HG03103 (cell line): ENCODE measurements at regions not wholly inside any gene's neighbourhood (a gene's known extent, or its start where the extent isn't known, plus 50 kb on each side); places are given as distances from the start of the nearest gene placed in this dataset.
"Not testable (repeated sequence)": the region's sequence is repeated elsewhere in the genome, so short reads cannot be mapped to it uniquely, and the experiment has no call there.

ENCODE experiments used
- ATAC-seq: cut with Tn5 transposase; IDR thresholded peaks from one replicate; pipeline ENCODE4 v1.9.1; 2021; ENCODE audit warnings: low read depth; ENCODE audit not compliant: unreplicated experiment

GRCh38 chr2:226306969-226307368 is 492.7 kb downstream of the IRS1 start:
- no peak for ATAC-seq

DNA sequence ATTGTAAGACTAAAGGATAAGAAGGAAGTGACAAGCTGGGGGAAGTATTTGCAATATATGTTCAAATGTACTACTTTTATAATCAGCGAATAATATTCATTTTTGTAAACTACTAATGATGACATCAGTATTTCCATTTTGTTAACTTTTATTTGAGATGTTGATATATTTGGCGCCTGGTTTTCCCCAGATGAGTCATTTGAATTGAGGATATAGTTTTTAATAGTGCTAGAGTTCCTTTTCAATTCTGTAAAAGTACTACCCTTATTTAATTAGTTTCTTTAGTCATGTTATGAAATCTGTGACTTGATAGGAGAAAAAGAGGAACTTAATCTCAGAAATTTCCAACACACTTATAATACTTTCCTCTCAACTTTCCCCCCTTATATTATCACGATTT is 495.3 kb downstream of the IRS1 start:
- no peak for ATAC-seq

DNA sequence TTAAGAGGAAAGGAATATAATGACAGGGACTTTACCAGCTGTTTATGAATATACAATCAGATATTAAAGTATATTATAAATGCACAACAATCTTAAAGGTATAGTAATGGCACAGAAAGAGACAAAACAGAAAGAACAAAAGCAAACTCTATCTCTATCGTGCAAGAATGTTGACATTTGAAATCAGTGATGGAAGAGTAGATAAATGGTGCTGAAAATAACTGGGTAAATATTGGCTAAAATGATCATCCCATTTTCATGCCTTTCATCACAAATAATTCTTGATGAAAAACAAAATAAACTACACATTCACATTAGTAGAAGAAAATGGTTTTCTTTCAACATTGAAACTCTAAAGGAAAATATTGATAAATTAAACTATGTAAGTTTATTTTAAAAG is 495.9 kb downstream of the IRS1 start:
- no peak for ATAC-seq

DNA sequence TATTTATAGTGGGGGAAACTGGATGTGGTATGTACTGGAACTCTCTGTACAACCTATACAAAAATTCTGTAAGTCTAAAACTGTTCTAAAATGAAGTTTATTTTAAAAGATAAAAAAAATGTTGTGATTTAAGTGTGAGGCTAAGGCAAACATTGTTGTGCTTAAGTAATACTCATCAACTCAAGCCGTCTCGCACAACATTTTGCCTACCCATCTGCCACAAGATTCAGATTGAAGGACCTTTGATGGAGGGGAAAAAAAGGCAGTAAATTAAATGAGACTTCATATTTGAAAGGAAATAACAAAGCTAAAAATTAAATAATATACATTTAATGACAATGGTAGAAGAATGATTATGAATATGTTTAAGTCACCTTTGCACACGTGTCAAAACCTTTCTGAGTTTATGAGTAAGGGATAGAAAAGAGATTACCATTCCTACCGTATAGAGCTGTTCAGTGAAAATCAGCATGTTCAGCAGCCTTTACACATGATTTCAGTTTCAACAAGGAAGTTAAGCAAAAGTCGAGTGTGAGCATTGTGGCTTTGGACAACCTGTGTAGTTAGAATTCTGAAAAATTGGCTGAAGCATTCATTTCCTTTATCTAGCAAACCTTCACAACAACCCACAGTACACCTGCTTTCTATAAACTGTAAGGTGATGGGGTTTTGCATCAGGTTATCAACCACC is 499.3 kb downstream of the IRS1 start:
- peak; percentile 70 for ATAC-seq

DNA sequence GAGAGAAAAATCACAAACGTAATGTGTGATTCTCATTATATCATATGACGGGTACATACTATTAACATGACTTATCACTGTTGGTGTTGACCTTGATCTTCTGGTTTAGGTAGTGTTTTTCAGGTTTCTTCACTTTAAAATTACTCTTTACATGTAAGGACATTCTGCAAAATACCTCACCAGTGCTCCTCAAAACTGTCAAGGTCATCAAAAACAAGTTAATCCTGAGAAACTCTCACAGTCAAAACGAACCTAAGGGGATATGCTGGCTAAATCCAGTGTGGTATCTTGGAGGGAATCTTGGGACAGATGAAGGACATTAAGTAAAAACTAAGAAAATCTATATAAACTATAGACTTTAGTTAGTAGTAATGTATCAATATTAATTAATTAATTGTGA is 499.8 kb downstream of the IRS1 start:
- ATAC-seq: no peak

GRCh38 chr2:226295681-226296080 is 503.9 kb downstream of the IRS1 start:
- no peak for ATAC-seq

DNA sequence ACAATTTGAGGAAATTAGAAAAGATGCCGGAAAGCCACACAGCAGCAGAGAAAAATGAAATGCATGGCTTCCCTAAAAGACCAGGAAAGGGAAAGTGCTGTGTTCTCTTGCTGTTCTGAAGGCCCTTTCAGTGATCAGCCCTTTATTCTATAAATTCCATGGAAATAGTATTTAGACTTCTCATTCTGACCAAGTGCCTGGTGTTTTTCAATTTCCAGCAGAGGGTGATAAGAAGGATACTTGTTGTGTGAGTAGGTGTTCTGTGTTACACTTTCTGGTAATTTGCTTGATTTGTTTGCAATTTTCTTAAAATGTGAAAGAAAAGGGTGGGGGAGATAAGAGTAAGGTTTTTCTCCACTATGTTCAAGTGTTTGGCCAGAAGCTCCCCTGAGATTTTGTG is 504.5 kb downstream of the IRS1 start:
- no peak for ATAC-seq

DNA sequence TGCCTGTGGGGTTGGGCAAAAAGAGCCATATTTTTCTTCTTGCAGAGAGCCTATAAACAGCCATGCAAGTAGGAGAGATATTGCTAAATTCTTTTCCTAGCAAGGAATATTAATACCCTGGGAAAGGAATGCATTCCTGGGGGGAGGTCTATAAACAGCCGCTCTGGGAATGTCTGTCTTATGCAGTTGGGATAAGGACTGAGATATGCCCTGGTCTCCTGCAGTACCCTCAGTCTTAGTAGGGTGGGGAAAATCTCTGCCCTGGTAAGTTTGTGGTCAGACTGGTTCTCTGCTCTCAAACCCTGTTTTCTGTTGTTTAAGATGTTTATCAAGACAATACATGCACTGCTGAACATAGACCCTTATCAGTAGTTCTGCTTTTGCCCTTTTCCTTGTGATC is 508.3 kb downstream of the IRS1 start:
- not testable (repeated sequence) for ATAC-seq

GRCh38 chr2:226286916-226287315 is 512.7 kb downstream of the IRS1 start:
- no peak for ATAC-seq

DNA sequence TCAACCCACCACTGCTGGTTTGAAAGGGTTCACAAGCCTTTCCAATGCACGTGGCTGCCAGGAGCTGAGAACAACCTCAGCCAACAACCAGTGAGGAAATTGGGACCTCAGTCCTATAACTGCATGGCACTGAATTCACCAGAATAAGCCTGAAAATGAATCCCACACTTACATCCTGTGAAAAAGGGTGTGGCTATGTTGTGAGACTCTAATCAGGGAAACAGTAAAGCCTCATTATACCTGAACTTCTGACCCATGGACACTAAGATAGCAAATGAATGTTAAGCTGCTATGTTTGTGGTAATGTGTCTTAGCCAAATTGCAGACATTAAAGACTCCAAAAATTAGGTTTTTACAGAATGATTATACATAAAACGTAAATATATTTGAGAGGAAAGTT is 515.8 kb downstream of the IRS1 start:
- ATAC-seq: no peak

DNA sequence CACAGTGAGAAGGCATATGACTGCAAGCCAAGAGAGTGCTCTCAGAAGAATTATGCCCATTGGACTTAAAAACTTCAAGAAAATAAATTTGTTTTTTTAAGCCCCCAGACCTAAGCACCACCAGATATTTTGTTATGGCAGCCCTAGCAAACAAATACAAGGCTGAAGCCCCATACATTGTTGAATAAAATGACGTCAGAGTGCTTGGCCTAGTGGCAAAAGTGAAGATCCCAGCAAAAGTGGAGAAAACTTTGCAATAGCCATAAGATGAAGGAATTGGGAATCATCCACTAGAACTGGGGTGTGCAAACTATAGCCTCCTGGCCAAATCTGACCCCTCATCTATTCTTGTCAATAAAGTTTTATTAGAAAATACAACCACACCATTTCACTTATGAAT is 517.5 kb downstream of the IRS1 start:
- no peak for ATAC-seq

- not testable (repeated sequence) for ATAC-seq
Observed at GRCh38 chr2:226280136-226280535, 519.5 kb downstream of the IRS1 start.

GRCh38 chr2:226275215-226275614 is 524.4 kb downstream of the IRS1 start:
- ATAC-seq: no peak

- ATAC-seq: no peak
Observed at GRCh38 chr2:226274143-226274542, 525.5 kb downstream of the IRS1 start.

GRCh38 chr2:226273440-226273839 is 526.2 kb downstream of the IRS1 start:
- no peak for ATAC-seq

GRCh38 chr2:226272435-226272834 is 527.2 kb downstream of the IRS1 start:
- ATAC-seq: no peak

DNA sequence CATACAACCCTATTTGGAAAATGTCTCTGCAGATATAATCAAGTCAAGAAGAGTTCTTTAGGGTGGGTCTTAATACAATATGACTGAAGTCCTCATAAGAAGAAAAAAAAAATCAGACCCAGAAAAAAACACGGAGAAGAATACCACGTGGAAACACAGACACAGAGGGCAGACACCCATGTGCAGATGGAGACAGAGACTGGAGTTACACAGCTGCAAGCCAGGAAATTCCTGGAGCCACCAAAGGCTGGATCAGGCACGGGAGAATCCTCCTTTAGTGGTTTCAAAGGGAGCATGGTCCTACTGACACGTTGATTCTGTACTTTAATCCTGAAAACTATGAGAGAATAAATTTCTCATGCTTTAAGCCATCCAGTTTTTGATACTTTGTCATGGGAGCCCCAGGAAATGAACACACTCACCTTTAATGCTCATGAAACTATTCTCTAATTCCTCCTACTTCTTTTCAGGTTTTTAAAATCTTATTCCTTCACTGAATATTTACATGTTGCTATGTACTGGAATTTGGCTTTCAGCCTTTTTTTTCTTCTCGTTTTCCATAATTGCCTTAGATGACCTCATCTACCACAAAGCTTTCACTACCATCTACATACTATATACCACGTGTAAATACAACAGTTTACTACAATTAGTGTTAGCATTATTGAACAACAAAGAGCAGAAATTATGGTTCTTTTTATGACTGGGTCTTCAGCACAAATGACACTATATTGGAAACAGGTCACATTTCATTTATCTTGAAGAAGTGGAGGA is 529.1 kb downstream of the IRS1 start:
- ATAC-seq: no peak

DNA sequence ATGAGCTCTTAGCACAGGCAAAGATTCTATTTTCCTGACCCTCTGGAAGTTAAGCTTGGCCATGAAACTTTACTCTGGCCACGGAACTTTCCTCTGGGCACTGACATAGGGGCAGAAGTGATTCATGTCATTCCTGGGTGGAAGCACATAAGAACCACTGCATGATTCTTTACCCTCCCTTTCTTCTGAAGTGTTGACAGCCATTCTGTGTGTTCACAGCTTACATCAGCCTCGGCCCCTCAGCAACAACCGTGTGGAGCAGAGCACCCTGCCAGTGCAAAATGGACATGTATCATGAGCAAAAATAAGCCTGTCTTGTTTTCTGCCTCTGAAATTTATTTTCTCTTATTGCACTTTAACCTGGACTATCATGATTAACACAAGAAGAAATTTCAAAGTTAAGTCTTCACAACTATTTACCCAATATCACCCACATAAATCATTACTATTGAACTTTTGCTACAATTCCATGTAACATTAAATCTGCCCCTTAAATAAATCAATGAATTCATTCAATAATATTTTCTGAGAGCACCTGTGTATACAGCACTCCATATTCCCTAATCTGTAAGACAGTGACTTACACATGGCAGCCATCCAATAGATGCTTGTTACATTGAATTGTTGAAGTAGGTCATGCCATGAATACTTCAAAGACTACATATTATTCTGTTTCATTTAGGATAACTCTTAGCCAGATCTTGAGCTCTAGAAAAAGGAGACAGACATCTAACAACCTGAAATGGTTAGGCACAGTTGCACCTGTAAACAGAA is 531.9 kb downstream of the IRS1 start:
- ATAC-seq: no peak

DNA sequence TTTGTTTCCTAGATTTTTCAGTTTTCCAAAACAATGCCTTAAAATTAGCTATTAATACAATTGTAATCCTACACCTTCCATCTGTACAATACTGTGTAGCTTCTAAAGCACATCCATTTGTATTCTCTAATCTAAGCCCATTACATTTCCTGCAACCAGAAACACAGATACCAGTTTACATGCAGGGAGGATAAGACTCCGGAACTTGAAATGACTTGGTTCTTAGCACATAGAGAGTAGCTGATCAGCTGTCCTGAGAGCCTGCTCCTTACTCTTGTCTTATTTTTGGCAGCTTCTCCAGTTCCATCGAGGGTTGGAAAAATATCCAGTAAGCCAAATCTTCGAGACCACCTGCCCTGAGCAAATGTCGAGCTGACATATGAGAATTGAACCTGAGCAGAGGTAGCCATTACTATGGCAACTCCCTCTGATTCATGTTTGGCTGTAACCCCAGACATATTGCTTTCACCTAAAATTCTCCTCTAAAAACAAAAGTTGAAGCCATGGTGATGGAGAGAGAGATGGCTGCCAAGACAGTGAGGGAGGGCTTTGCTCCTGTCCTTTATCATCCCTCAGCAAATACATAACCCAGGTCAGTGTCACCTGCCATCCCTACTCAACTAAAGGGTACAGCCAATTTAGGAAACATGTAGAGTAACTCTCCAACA is 542.8 kb downstream of the IRS1 start:
- no peak for ATAC-seq

DNA sequence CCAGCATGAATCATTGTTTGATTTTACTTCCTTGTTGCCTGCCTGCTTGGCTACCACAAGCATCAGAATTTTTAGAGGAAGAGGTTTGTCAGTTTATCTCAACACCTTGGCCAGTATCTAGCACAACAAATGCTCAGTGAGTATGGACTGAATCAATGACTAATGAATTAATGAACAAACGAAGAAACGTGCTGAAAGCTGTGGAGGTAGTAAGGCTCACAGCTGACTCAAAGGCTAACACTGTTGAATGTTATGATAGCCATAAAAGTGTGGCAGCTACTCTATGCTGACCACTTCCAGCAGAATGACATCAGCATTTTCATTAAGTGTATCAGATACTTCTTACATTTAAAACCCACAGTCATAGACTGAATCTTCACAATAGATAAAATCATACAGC is 543.4 kb downstream of the IRS1 start:
- ATAC-seq: no peak

DNA sequence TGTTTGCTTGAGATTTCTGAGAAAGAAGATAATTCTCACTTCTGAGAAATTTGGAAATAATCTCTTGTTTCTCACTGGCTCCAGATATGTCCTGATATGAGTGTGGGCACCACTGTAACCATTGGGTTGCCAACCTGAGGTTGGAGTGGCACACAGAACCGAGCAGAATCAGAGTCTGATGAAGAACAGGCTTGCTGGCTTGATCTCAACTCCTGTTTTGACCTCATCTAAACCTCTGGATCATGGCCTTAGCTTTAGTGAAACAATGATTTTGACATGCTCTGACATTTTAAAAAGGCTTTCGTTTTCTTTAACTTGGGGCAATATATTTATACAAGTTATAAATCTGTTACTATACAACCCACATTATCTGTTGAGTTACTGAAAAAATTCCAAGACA is 548.0 kb downstream of the IRS1 start:
- ATAC-seq: no peak
